ENCODE measurements at regions not wholly inside any gene's neighbourhood (a gene's known extent, or its start where the extent isn't known, plus 50 kb on each side); places are given as distances from the start of the nearest gene placed in this dataset.

- Histone ChIP-seq H3K79me2 (ENCODE audit: low read length) (no peaks in the 10 kb centered on the region), H3K36me3 (ENCODE audit: insufficient read depth, low read length) (no peaks in the 10 kb centered on the region), H3K9ac (ENCODE audit: low read length) (no peak overlapping the region), H3K4me2 (ENCODE audit: low read depth, low read length, poor library complexity, severe bottlenecking) (no peak overlapping the region), H3K4me1 (ENCODE audit: low read length) (no peaks in the 10 kb centered on the region), H3K9me3 (ENCODE audit: low read length) (no peaks in the 10 kb centered on the region), H2AFZ (ENCODE audit: low read length) (no peak overlapping the region), H3K9me2 (replicated peaks; ENCODE audit: insufficient read depth, low read length) (no peaks in the 10 kb centered on the region), H4K20me1 (ENCODE audit: insufficient read depth, low read depth, low read length) (no peaks in the 10 kb centered on the region), H3K27me3 (ENCODE audit: low read length) (no peaks in the 10 kb centered on the region), H3K4me3 (ENCODE audit: low read length) (no peak overlapping the region), H3K27ac (ENCODE audit: low read length) (no peak overlapping the region)
- DNase-seq, result no peak
These were observed 632.3 kb downstream of the TBC1D22A start for GRCh38 chr22:47394504-47395440.

- no peak for DNase-seq
- Histone ChIP-seq H4K20me1 (ENCODE audit: insufficient read depth, low read depth, low read length) (no peaks in the 10 kb centered on the region), H3K27me3 (ENCODE audit: low read length) (no peaks in the 10 kb centered on the region), H3K4me3 (ENCODE audit: low read length) (no peak overlapping the region), H2AFZ (ENCODE audit: low read length) (no peak overlapping the region), H3K79me2 (ENCODE audit: low read length) (no peaks in the 10 kb centered on the region), H3K9me2 (replicated peaks; ENCODE audit: insufficient read depth, low read length) (no peaks in the 10 kb centered on the region), H3K9me3 (ENCODE audit: low read length) (no peaks in the 10 kb centered on the region), H3K27ac (ENCODE audit: low read length) (no peak overlapping the region), H3K36me3 (ENCODE audit: insufficient read depth, low read length) (no peaks in the 10 kb centered on the region), H3K4me1 (ENCODE audit: low read length) (no peaks in the 10 kb centered on the region), H3K4me2 (ENCODE audit: low read depth, low read length, poor library complexity, severe bottlenecking) (no peak overlapping the region), H3K9ac (ENCODE audit: low read length) (no peak overlapping the region)
These were observed 630.7 kb downstream of the TBC1D22A start for GRCh38 chr22:47393191-47393590.

GRCh38 chr22:47392729-47393128, 630.3 kb downstream of the TBC1D22A start:
- no peak overlapping the region for H3K9ac ChIP-seq (ENCODE audit: low read length)
- no peak overlapping the region for H2AFZ ChIP-seq (ENCODE audit: low read length)
- H3K4me2 ChIP-seq (ENCODE audit: low read depth, low read length, poor library complexity, severe bottlenecking), result no peak overlapping the region
- no peaks in the 10 kb centered on the region for H3K36me3 ChIP-seq (ENCODE audit: insufficient read depth, low read length)
- no peaks in the 10 kb centered on the region for H3K9me3 ChIP-seq (ENCODE audit: low read length)
- H3K27ac ChIP-seq (ENCODE audit: low read length), result no peak overlapping the region
- H3K27me3 ChIP-seq (ENCODE audit: low read length), result no peaks in the 10 kb centered on the region
- no peak for DNase-seq
- H3K79me2 ChIP-seq (ENCODE audit: low read length), result no peaks in the 10 kb centered on the region
- H3K4me3 ChIP-seq (ENCODE audit: low read length), result no peak overlapping the region
- H3K4me1 ChIP-seq (ENCODE audit: low read length), result no peaks in the 10 kb centered on the region
- H3K9me2 ChIP-seq (replicated peaks; ENCODE audit: insufficient read depth, low read length), result no peaks in the 10 kb centered on the region
- H4K20me1 ChIP-seq (ENCODE audit: insufficient read depth, low read depth, low read length), result no peaks in the 10 kb centered on the region

- Histone ChIP-seq H4K20me1 (ENCODE audit: insufficient read depth, low read depth, low read length) (no peaks in the 10 kb centered on the region), H3K4me2 (ENCODE audit: low read depth, low read length, poor library complexity, severe bottlenecking) (no peak overlapping the region), H3K79me2 (ENCODE audit: low read length) (no peaks in the 10 kb centered on the region), H3K27ac (ENCODE audit: low read length) (no peak overlapping the region), H3K27me3 (ENCODE audit: low read length) (no peaks in the 10 kb centered on the region), H3K9me2 (replicated peaks; ENCODE audit: insufficient read depth, low read length) (no peaks in the 10 kb centered on the region), H3K4me3 (ENCODE audit: low read length) (no peak overlapping the region), H3K9me3 (ENCODE audit: low read length) (no peaks in the 10 kb centered on the region), H3K36me3 (ENCODE audit: insufficient read depth, low read length) (no peaks in the 10 kb centered on the region), H3K4me1 (ENCODE audit: low read length) (no peaks in the 10 kb centered on the region), H3K9ac (ENCODE audit: low read length) (no peak overlapping the region), H2AFZ (ENCODE audit: low read length) (no peak overlapping the region)
- DNase-seq, result no peak
These were observed 629.6 kb downstream of the TBC1D22A start for GRCh38 chr22:47392054-47392347.

- Histone ChIP-seq H3K27ac (ENCODE audit: low read length) (no peak overlapping the region), H3K27me3 (ENCODE audit: low read length) (no peaks in the 10 kb centered on the region), H3K4me3 (ENCODE audit: low read length) (no peak overlapping the region), H3K9ac (ENCODE audit: low read length) (no peak overlapping the region), H3K9me2 (replicated peaks; ENCODE audit: insufficient read depth, low read length) (no peaks in the 10 kb centered on the region), H4K20me1 (ENCODE audit: insufficient read depth, low read depth, low read length) (no peaks in the 10 kb centered on the region), H3K9me3 (ENCODE audit: low read length) (no peaks in the 10 kb centered on the region), H3K79me2 (ENCODE audit: low read length) (no peaks in the 10 kb centered on the region), H3K4me2 (ENCODE audit: low read depth, low read length, poor library complexity, severe bottlenecking) (no peak overlapping the region), H3K4me1 (ENCODE audit: low read length) (no peaks in the 10 kb centered on the region), H2AFZ (ENCODE audit: low read length) (no peak overlapping the region), H3K36me3 (ENCODE audit: insufficient read depth, low read length) (no peaks in the 10 kb centered on the region)
- DNase-seq, result no peak
These were observed 629.0 kb downstream of the TBC1D22A start for GRCh38 chr22:47391169-47392053.

GRCh38 chr22:47390026-47390970, 627.8 kb downstream of the TBC1D22A start:
- no peaks in the 10 kb centered on the region for H3K79me2 ChIP-seq (ENCODE audit: low read length)
- no peaks in the 10 kb centered on the region for H4K20me1 ChIP-seq (ENCODE audit: insufficient read depth, low read depth, low read length)
- no peaks in the 10 kb centered on the region for H3K27me3 ChIP-seq (ENCODE audit: low read length)
- H3K4me2 ChIP-seq (ENCODE audit: low read depth, low read length, poor library complexity, severe bottlenecking), result no peak overlapping the region
- H3K9me2 ChIP-seq (replicated peaks; ENCODE audit: insufficient read depth, low read length), result no peaks in the 10 kb centered on the region
- H3K27ac ChIP-seq (ENCODE audit: low read length), result no peak overlapping the region
- H3K9ac ChIP-seq (ENCODE audit: low read length), result no peak overlapping the region
- H3K9me3 ChIP-seq (ENCODE audit: low read length), result no peaks in the 10 kb centered on the region
- no peak overlapping the region for H2AFZ ChIP-seq (ENCODE audit: low read length)
- DNase-seq, result no peak
- H3K36me3 ChIP-seq (ENCODE audit: insufficient read depth, low read length), result no peaks in the 10 kb centered on the region
- no peaks in the 10 kb centered on the region for H3K4me1 ChIP-seq (ENCODE audit: low read length)
- no peak overlapping the region for H3K4me3 ChIP-seq (ENCODE audit: low read length)

- no peaks in the 10 kb centered on the region for H3K4me1 ChIP-seq (ENCODE audit: low read length)
- no peaks in the 10 kb centered on the region for H3K36me3 ChIP-seq (ENCODE audit: insufficient read depth, low read length)
- no peak for DNase-seq
- H3K27me3 ChIP-seq (ENCODE audit: low read length), result no peaks in the 10 kb centered on the region
- no peak overlapping the region for H2AFZ ChIP-seq (ENCODE audit: low read length)
- H4K20me1 ChIP-seq (ENCODE audit: insufficient read depth, low read depth, low read length), result no peaks in the 10 kb centered on the region
- H3K4me3 ChIP-seq (ENCODE audit: low read length), result no peak overlapping the region
- no peak overlapping the region for H3K4me2 ChIP-seq (ENCODE audit: low read depth, low read length, poor library complexity, severe bottlenecking)
- no peaks in the 10 kb centered on the region for H3K9me3 ChIP-seq (ENCODE audit: low read length)
- no peak overlapping the region for H3K27ac ChIP-seq (ENCODE audit: low read length)
- no peaks in the 10 kb centered on the region for H3K9me2 ChIP-seq (replicated peaks; ENCODE audit: insufficient read depth, low read length)
- no peak overlapping the region for H3K9ac ChIP-seq (ENCODE audit: low read length)
- H3K79me2 ChIP-seq (ENCODE audit: low read length), result no peaks in the 10 kb centered on the region
These were observed 626.8 kb downstream of the TBC1D22A start for GRCh38 chr22:47389201-47389600.

All from Karpas-422 (cell line).